Testis (tissue), 2 donors: ENCODE measurements at regions not wholly inside any gene's neighbourhood (a gene's known extent, or its start where the extent isn't known, plus 50 kb on each side); places are given as distances from the start of the nearest gene placed in this dataset.

ENCODE experiments used
- POLR2A ChIP-seq: fragments of 450-650 bp; IDR thresholded peaks from one replicate; pipeline ENCODE4 v1.6.1; 2017; ENCODE audit warnings: antibody characterized with exemption, mild to moderate bottlenecking, moderate library complexity
- TF ChIP-seq, protein P1 (sequence below), 3 experiments: fragments of 450-650 bp in 2 of 3; fragments of 200-600 bp in 1 of 3; sonication (generic) in 1 of 3; IDR thresholded peaks; one replicate each; pipeline ENCODE4 v1.5.1; 2016 to 2019; ENCODE audit warnings: antibody characterized with exemption in 3 of 3, mild to moderate bottlenecking in 2 of 3, moderate library complexity in 1 of 3

DNA sequence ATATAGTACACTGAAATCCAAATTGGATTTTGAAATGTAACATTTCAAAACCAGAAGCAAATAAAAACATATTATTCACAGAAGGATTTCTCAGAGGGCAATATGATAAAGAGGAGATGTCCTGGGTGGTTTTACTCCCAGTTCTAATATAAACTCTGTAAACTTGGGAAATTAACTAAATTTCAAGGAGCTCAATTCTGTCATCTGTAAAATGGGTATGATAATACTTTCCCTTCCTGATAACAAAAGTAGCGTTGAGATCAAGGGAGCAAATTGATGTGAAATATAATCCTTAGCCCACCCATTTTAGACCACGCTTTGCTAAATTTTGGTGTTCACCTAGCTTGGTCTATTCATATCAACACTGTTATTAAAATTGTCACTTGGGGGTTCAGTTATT, 192.5 kb upstream of the BTG1 start:
- TF ChIP-seq, protein P1, sequence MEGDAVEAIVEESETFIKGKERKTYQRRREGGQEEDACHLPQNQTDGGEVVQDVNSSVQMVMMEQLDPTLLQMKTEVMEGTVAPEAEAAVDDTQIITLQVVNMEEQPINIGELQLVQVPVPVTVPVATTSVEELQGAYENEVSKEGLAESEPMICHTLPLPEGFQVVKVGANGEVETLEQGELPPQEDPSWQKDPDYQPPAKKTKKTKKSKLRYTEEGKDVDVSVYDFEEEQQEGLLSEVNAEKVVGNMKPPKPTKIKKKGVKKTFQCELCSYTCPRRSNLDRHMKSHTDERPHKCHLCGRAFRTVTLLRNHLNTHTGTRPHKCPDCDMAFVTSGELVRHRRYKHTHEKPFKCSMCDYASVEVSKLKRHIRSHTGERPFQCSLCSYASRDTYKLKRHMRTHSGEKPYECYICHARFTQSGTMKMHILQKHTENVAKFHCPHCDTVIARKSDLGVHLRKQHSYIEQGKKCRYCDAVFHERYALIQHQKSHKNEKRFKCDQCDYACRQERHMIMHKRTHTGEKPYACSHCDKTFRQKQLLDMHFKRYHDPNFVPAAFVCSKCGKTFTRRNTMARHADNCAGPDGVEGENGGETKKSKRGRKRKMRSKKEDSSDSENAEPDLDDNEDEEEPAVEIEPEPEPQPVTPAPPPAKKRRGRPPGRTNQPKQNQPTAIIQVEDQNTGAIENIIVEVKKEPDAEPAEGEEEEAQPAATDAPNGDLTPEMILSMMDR (IDR thresholded peaks at IDR 0.05) = no peak
- no peak for TF ChIP-seq POLR2A
